BJ (cell line): ENCODE measurements at regions not wholly inside any gene's neighbourhood (a gene's known extent, or its start where the extent isn't known, plus 50 kb on each side); places are given as distances from the start of the nearest gene placed in this dataset.
"Not testable (repeated sequence)": the region's sequence is repeated elsewhere in the genome, so short reads cannot be mapped to it uniquely, and the experiment has no call there.

Experiments
- CTCF ChIA-PET: fragments of 350-600 bp; formaldehyde crosslinking; extraction: SDS; loops from one replicate; lab custom pipeline; 2021; ENCODE audit warnings: antibody characterized with exemption, inconsistent platforms; lab: Yijun Ruan, JAX
- POLR2A ChIA-PET: fragments of 300-600 bp; sonication (Branson Sonifier 250); formaldehyde crosslinking; extraction: SDS; loops from one replicate; lab custom pipeline; 2021; ENCODE audit warnings: antibody characterized with exemption; lab: Charles Lee
- DNase-seq: peaks from one replicate; pipeline ENCODE4 v3.0.0-alpha.2; 2011; ENCODE audit warnings: low read depth
- H3K27me3 ChIP-seq: 2 replicates; pipeline ENCODE4 v1.6.0; 2011; ENCODE audit warnings: low read length; ENCODE audit not compliant: control insufficient read depth, insufficient read depth
- H3K36me3 ChIP-seq: 2 replicates; pipeline ENCODE4 v1.5.1; 2011; ENCODE audit warnings: low read length; ENCODE audit not compliant: control insufficient read depth, insufficient read depth
- H3K4me3 ChIP-seq: 2 replicates; pipeline ENCODE4 v1.5.1; 2011; ENCODE audit warnings: low read depth, mild to moderate bottlenecking, control low read depth, low read length
- CTCF ChIP-seq: IDR thresholded peaks from 2 replicates; pipeline ENCODE4 v1.5.1; 2011; ENCODE audit warnings: low read depth, mild to moderate bottlenecking, control low read depth, inconsistent platforms, low read length, moderate library complexity; ENCODE audit not compliant: insufficient read depth

DNA sequence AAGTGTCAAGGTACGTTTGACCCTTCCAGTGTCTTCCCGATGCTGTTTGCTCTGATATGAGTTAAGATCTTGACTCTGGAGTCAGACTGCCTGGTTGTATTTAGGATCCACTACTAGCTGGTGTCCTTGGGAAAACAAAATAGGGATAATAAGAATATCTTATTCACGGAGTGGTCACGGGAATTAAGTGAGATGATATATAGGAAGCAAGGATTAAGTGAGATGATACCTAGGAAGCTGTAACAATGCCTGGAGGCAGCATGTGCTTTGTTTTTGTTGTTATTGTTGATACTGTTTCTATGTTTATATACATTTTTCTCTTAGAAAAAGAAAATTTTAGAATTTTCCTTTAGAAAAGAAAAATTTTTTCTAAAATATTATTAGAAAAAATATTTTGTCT lies 87.0 kb downstream of the LYZL1 start:
- DNase-seq, result no peak
- ChIA-PET POLR2A (no interaction called here), CTCF (interaction anchor here (0.6 to 3.8 kb wide), 8 partner anchors 10 to 1308 kb away, joined by 3 to 17 read pairs (median 5); no protein-coding TSS in a partner anchor)
- H3K4me3 ChIP-seq, result no peak overlapping the region
- peaks cover 7% of the 10 kb centered on the region for H3K27me3 ChIP-seq
- no peaks in the 10 kb centered on the region for H3K36me3 ChIP-seq
- no peak for TF ChIP-seq CTCF

DNA sequence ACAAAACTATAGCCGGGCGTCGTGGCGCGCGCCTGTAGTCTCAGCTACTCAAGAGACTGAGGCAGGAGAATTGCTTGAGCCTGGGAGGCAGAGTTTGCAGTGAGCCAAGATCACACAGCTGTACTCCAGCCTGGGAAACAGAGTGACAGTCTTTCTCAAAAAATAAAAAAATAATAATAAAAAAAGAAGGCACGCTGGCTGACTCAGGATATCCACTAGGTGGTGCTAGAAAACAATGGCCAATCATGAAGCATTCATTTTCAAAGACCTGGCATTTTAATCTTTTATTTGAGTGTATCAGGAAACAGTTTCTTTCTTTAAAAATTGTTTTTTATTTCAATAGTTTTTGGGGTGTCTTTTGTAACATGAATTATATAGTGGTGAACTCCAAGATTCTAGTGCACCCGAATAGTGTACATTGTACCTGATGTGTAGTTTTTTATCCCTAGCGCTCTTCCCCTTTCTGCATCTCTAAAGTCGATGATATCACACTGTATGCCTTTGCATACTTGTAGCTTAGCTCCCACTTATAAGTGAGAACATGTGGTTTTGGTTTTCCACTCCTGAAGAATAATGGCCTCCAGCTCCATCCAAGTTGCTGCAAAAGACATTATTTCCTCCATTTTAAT lies 88.6 kb downstream of the LYZL1 start:
- ChIA-PET CTCF (interaction anchor here (0.6 to 3.2 kb wide), 20 partner anchors 8 to 241 kb away, joined by 3 to 17 read pairs (median 4); no protein-coding TSS in a partner anchor), POLR2A (no interaction called here)
- DNase-seq, result no peak
- TF ChIP-seq CTCF, result peak; percentile 78
- peaks cover 4% of the 10 kb centered on the region for H3K27me3 ChIP-seq
- no peaks in the 10 kb centered on the region for H3K36me3 ChIP-seq
- H3K4me3 ChIP-seq, result no peak overlapping the region

GRCh38 chr10:29378106-29378505 lies 89.2 kb downstream of the LYZL1 start:
- POLR2A ChIA-PET, result no interaction called here
- CTCF ChIA-PET, result interaction anchor here (0.7 to 3.2 kb wide), 15 partner anchors 9 to 240 kb away, joined by 3 to 17 read pairs (median 4); no protein-coding TSS in a partner anchor
- no peak for TF ChIP-seq CTCF
- DNase-seq, result no peak
- Histone ChIP-seq H3K36me3 (no peaks in the 10 kb centered on the region), H3K27me3 (peaks cover 5% of the 10 kb centered on the region), H3K4me3 (no peak overlapping the region)

GRCh38 chr10:29379208-29379607 lies 90.3 kb downstream of the LYZL1 start:
- CTCF ChIA-PET, result interaction anchor here (1.0 to 3.2 kb wide), 7 partner anchors 10 to 239 kb away, joined by 3 to 17 read pairs (median 5); no protein-coding TSS in a partner anchor
- H3K4me3 ChIP-seq, result no peak overlapping the region
- DNase-seq, result no peak
- H3K36me3 ChIP-seq, result no peaks in the 10 kb centered on the region
- POLR2A ChIA-PET, result no interaction called here
- TF ChIP-seq CTCF, result no peak
- peaks cover 7% of the 10 kb centered on the region for H3K27me3 ChIP-seq

- POLR2A ChIA-PET, H3K27me3 ChIP-seq, H3K4me3 ChIP-seq, DNase-seq, H3K36me3 ChIP-seq: not testable (repeated sequence)
- CTCF ChIA-PET, result interaction anchor here (1.0 to 3.2 kb wide), 3 partner anchors 11 to 16 kb away, joined by 3 to 17 read pairs (median 5); no protein-coding TSS in a partner anchor
These were observed 91.1 kb downstream of the LYZL1 start for GRCh38 chr10:29379777-29380598.

GRCh38 chr10:29380599-29381511 lies 92.0 kb downstream of the LYZL1 start:
- POLR2A ChIA-PET, H3K27me3 ChIP-seq, H3K36me3 ChIP-seq, DNase-seq, H3K4me3 ChIP-seq: not testable (repeated sequence)
- CTCF ChIA-PET, result interaction anchor here (0.9 to 3.1 kb wide), 3 partner anchors 49 to 116 kb away, joined by 3 to 11 read pairs (median 4); no protein-coding TSS in a partner anchor
